H9 (cell line): ENCODE measurements at regions not wholly inside any gene's neighbourhood (a gene's known extent, or its start where the extent isn't known, plus 50 kb on each side); places are given as distances from the start of the nearest gene placed in this dataset.

ENCODE experiments used
- DNase-seq: peaks from one replicate; pipeline ENCODE4 v3.0.0-alpha.2; 2017
- H2AFZ ChIP-seq: one replicate; pipeline ENCODE4 v1.6.1; 2013; ENCODE audit warnings: mild to moderate bottlenecking, low read length, control low read depth, moderate library complexity
- H2AK5ac ChIP-seq: 2 replicates; pipeline ENCODE4 v1.6.1; 2013; ENCODE audit warnings: low read length, control low read depth, mixed read lengths; ENCODE audit not compliant: insufficient read length
- H2BK120ac ChIP-seq: one replicate; pipeline ENCODE4 v1.6.1; 2013; ENCODE audit warnings: low read depth, mild to moderate bottlenecking, low read length, control low read depth, inconsistent platforms; ENCODE audit not compliant: poor library complexity, severe bottlenecking
- H2BK12ac ChIP-seq: 2 replicates; pipeline ENCODE4 v1.6.1; 2013; ENCODE audit warnings: low read length, control low read depth, mixed read lengths, low read depth; ENCODE audit not compliant: insufficient read length
- H2BK15ac ChIP-seq: 2 replicates; pipeline ENCODE4 v1.6.1; 2013; ENCODE audit warnings: low read depth, low read length, control low read depth
- H2BK20ac ChIP-seq: one replicate; pipeline ENCODE4 v1.6.1; 2013; ENCODE audit warnings: low read depth, mild to moderate bottlenecking, low read length, control low read depth, inconsistent platforms; ENCODE audit not compliant: poor library complexity, severe bottlenecking
- H2BK5ac ChIP-seq: 2 replicates; pipeline ENCODE4 v1.6.1; 2013; ENCODE audit warnings: low read length, control low read depth, mixed read lengths; ENCODE audit not compliant: insufficient read length
- H3K14ac ChIP-seq: 2 replicates; pipeline ENCODE4 v1.6.1; 2013; ENCODE audit warnings: low read length, control low read depth; ENCODE audit not compliant: insufficient read depth
- H3K18ac ChIP-seq: 2 replicates; pipeline ENCODE4 v1.6.1; 2013; ENCODE audit warnings: low read depth, mild to moderate bottlenecking, mixed read lengths, low read length, control low read depth; ENCODE audit not compliant: insufficient read length
- H3K23ac ChIP-seq: 2 replicates; pipeline ENCODE4 v1.6.1; 2013; ENCODE audit warnings: low read length, control low read depth, mixed read lengths, low read depth; ENCODE audit not compliant: insufficient read length
- H3K23me2 ChIP-seq: 2 replicates; pipeline ENCODE4 v1.6.1; 2013; ENCODE audit warnings: low read depth, mild to moderate bottlenecking, mixed read lengths, low read length, control low read depth; ENCODE audit not compliant: insufficient read length, poor library complexity, severe bottlenecking
- H3K27ac ChIP-seq: 2 replicates; pipeline ENCODE4 v1.5.1; 2013; ENCODE audit warnings: low read length, control low read depth, mixed read lengths, low read depth; ENCODE audit not compliant: insufficient read length
- H3K27me3 ChIP-seq: 2 replicates; pipeline ENCODE4 v1.6.1; 2013; ENCODE audit warnings: low read length, control low read depth, inconsistent platforms; ENCODE audit not compliant: insufficient read depth
- H3K4ac ChIP-seq: 2 replicates; pipeline ENCODE4 v1.6.1; 2013; ENCODE audit warnings: low read depth, mild to moderate bottlenecking, control low read depth, inconsistent platforms, low read length, moderate library complexity
- H3K4me1 ChIP-seq: 2 replicates; pipeline ENCODE4 v1.6.1; 2013; ENCODE audit warnings: low read length, control low read depth, inconsistent platforms; ENCODE audit not compliant: insufficient read depth
- H3K4me2 ChIP-seq: 2 replicates; pipeline ENCODE4 v1.6.1; 2013; ENCODE audit warnings: low read length, control low read depth, mixed read lengths; ENCODE audit not compliant: insufficient read length, insufficient read depth
- H3K56ac ChIP-seq: 2 replicates; pipeline ENCODE4 v1.6.1; 2013; ENCODE audit warnings: low read depth, mild to moderate bottlenecking, mixed read lengths, low read length, control low read depth; ENCODE audit not compliant: insufficient read length
- H3K79me1 ChIP-seq: 2 replicates; pipeline ENCODE4 v1.6.1; 2013; ENCODE audit warnings: low read depth, mild to moderate bottlenecking, moderate library complexity, low read length, control low read depth, inconsistent platforms; ENCODE audit not compliant: insufficient read depth, poor library complexity, severe bottlenecking
- H3K79me2 ChIP-seq: 2 replicates; pipeline ENCODE4 v1.6.1; 2013; ENCODE audit warnings: low read length, control low read depth, inconsistent platforms; ENCODE audit not compliant: insufficient read depth
- H3K9ac ChIP-seq: 2 replicates; pipeline ENCODE4 v1.6.1; 2013; ENCODE audit warnings: low read length, control low read depth, mixed read lengths; ENCODE audit not compliant: insufficient read length; ENCODE audit errors: extremely low read depth
- H3K9me3 ChIP-seq: one replicate; pipeline ENCODE4 v1.6.1; 2013; ENCODE audit warnings: low read depth, low read length, inconsistent platforms; ENCODE audit not compliant: control insufficient read depth
- H3T11ph ChIP-seq: one replicate; pipeline ENCODE4 v1.6.1; 2013; ENCODE audit warnings: mild to moderate bottlenecking, low read length, control low read depth, inconsistent platforms
- H4K20me1 ChIP-seq: one replicate; pipeline ENCODE4 v1.6.1; 2013; ENCODE audit not compliant: control insufficient read depth, insufficient read length, insufficient read depth
- H4K5ac ChIP-seq: 2 replicates; pipeline ENCODE4 v1.6.1; 2013; ENCODE audit warnings: low read depth, mild to moderate bottlenecking, mixed read lengths, low read length, control low read depth; ENCODE audit not compliant: insufficient read length
- H4K8ac ChIP-seq: replicated peaks from 2 replicates; pipeline ENCODE4 v1.6.1; 2013; ENCODE audit warnings: low read length, control low read depth, mixed read lengths, low read depth; ENCODE audit not compliant: insufficient read length
- H4K91ac ChIP-seq: 2 replicates; pipeline ENCODE4 v1.6.1; 2013; ENCODE audit warnings: low read depth, mild to moderate bottlenecking, moderate library complexity, mixed read lengths, low read length, control low read depth; ENCODE audit not compliant: insufficient read length
- H3K27ac Mint-ChIP-seq, 3 experiments: 2 replicates in 2 of 3; 3 replicates in 1 of 3; pipeline ENCODE4 v1.8.0; 2020 to 2021; ENCODE audit warnings: mixed read lengths in 3 of 3, mild to moderate bottlenecking in 1 of 3, moderate library complexity in 1 of 3
- H3K27me3 Mint-ChIP-seq: 2 replicates; pipeline ENCODE4 v1.8.0; 2021; ENCODE audit warnings: low read depth, mild to moderate bottlenecking, moderate library complexity, mixed read lengths
- H3K36me3 Mint-ChIP-seq, 3 experiments: 2 replicates in 2 of 3; 3 replicates in 1 of 3; pipeline ENCODE4 v1.8.0; 2020 to 2021; ENCODE audit warnings: low read depth in 3 of 3, mixed read lengths in 3 of 3; ENCODE audit not compliant: insufficient read depth in 1 of 3
- H3K4me1 Mint-ChIP-seq, 2 experiments: 2 replicates each; pipeline ENCODE4 v1.8.0; 2020; ENCODE audit warnings: mixed read lengths in 2 of 2
- H3K4me3 Mint-ChIP-seq, 2 experiments: 2 replicates in 1 of 2; 3 replicates in 1 of 2; pipeline ENCODE4 v1.8.0; 2020 to 2021; ENCODE audit warnings: mild to moderate bottlenecking in 2 of 2, mixed read lengths in 2 of 2, moderate library complexity in 1 of 2
- H3K9me3 Mint-ChIP-seq, 2 experiments: 2 replicates in 1 of 2; 3 replicates in 1 of 2; pipeline ENCODE4 v1.8.0; 2020; ENCODE audit warnings: mild to moderate bottlenecking in 2 of 2, mixed read lengths in 2 of 2, moderate library complexity in 1 of 2
- WGBS: extraction: QIAGEN DNeasy Blood & Tissue Kit; methylation state at CpG from one replicate; pipeline ENCODE4 v1.1.7; 2013; ENCODE audit warnings: missing lambda C conversion rate, low lambda C conversion rate, mixed read lengths; ENCODE audit not compliant: insufficient read length; ENCODE audit errors: extremely low coverage; 5-methylcytosine and 5-hydroxymethylcytosine counted together
- TF ChIP-seq, protein P1 (sequence below): fragments of 200-600 bp; sonication (generic); conservative IDR thresholded peaks from 3 replicates; pipeline ENCODE4 v1.8.0; 2021; ENCODE audit warnings: antibody characterized with exemption, mild to moderate bottlenecking

- H3K14ac ChIP-seq, result no peak overlapping the region
- TF ChIP-seq, protein P1, sequence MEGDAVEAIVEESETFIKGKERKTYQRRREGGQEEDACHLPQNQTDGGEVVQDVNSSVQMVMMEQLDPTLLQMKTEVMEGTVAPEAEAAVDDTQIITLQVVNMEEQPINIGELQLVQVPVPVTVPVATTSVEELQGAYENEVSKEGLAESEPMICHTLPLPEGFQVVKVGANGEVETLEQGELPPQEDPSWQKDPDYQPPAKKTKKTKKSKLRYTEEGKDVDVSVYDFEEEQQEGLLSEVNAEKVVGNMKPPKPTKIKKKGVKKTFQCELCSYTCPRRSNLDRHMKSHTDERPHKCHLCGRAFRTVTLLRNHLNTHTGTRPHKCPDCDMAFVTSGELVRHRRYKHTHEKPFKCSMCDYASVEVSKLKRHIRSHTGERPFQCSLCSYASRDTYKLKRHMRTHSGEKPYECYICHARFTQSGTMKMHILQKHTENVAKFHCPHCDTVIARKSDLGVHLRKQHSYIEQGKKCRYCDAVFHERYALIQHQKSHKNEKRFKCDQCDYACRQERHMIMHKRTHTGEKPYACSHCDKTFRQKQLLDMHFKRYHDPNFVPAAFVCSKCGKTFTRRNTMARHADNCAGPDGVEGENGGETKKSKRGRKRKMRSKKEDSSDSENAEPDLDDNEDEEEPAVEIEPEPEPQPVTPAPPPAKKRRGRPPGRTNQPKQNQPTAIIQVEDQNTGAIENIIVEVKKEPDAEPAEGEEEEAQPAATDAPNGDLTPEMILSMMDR, result no peak
- Mint-ChIP-seq H3K4me1 (peaks cover 3 to 4% of the 10 kb centered on the region in 2 experiments; a peak in 2 of 4 replicates), H3K27ac (no peak overlapping the region), H3K36me3 (no peaks in the 10 kb centered on the region), H3K4me3 (no peak overlapping the region), H3K9me3 (no peaks in the 10 kb centered on the region; a peak in 1 of 5 replicates), H3K27me3 (peaks cover 14% of the 10 kb centered on the region)
- no peak overlapping the region for H4K8ac ChIP-seq
- no peak overlapping the region for H4K91ac ChIP-seq
- no peaks in the 10 kb centered on the region for H3K79me1 ChIP-seq
- H3K4ac ChIP-seq, result no peak overlapping the region
- no peak overlapping the region for H3K9ac ChIP-seq
- no peak overlapping the region for H3K18ac ChIP-seq
- no peaks in the 10 kb centered on the region for H3K9me3 ChIP-seq
- DNase-seq, result no peak
- H3K27me3 ChIP-seq, result no peaks in the 10 kb centered on the region
- H3K79me2 ChIP-seq, result no peaks in the 10 kb centered on the region
- no CpG with 5 or more reads among the region's 2 CpGs for WGBS
- no peaks in the 10 kb centered on the region for H3K23me2 ChIP-seq
- no peak overlapping the region for H4K5ac ChIP-seq
- no peak overlapping the region for H3K4me2 ChIP-seq
- H2BK5ac ChIP-seq, result no peak overlapping the region
- no peak overlapping the region for H3K27ac ChIP-seq
- no peak overlapping the region for H2BK20ac ChIP-seq
- H2BK120ac ChIP-seq, result no peak overlapping the region
- no peak overlapping the region for H2AFZ ChIP-seq
- H2BK15ac ChIP-seq, result no peak overlapping the region
- H4K20me1 ChIP-seq, result no peaks in the 10 kb centered on the region
- no peak overlapping the region for H3K23ac ChIP-seq
- no peaks in the 10 kb centered on the region for H3K4me1 ChIP-seq
- H3T11ph ChIP-seq, result no peak overlapping the region
- no peak overlapping the region for H2BK12ac ChIP-seq
- no peak overlapping the region for H3K56ac ChIP-seq
- no peak overlapping the region for H2AK5ac ChIP-seq
These were observed 59.9 kb upstream of the DIRAS2 start for GRCh38 chr9:90702441-90702955.
